Naive B cell (primary cell): ENCODE measurements at regions not wholly inside any gene's neighbourhood (a gene's known extent, or its start where the extent isn't known, plus 50 kb on each side); places are given as distances from the start of the nearest gene placed in this dataset.

ENCODE experiments used
- ATAC-seq, 2 donors: fragments of 150-1000 bp; cut with Tn5 transposase; 2 replicates each; pipeline ENCODE4 v1.10.0; 2021; ENCODE audit warnings: low read depth in 2 of 2, mild to moderate bottlenecking in 2 of 2, moderate library complexity in 2 of 2
- DNase-seq: peaks from one replicate; pipeline ENCODE4 v3.0.0; 2022
- H3K27ac Mint-ChIP-seq, 6 donors: one replicate each; pipeline ENCODE4 v1.8.0; 2020 to 2022; ENCODE audit warnings: mild to moderate bottlenecking in 6 of 6, mixed read lengths in 6 of 6, moderate library complexity in 5 of 6, inconsistent platforms in 2 of 6
- H3K27me3 Mint-ChIP-seq, 3 donors: one replicate each; pipeline ENCODE4 v1.8.0; 2021 to 2022; ENCODE audit warnings: mixed read lengths in 3 of 3, mild to moderate bottlenecking in 1 of 3
- H3K36me3 Mint-ChIP-seq, 2 donors: one replicate each; pipeline ENCODE4 v1.8.0; 2020 to 2022; ENCODE audit warnings: mixed read lengths in 2 of 2, inconsistent platforms in 1 of 2, mild to moderate bottlenecking in 1 of 2
- H3K4me1 Mint-ChIP-seq, 3 donors: one replicate each; pipeline ENCODE4 v1.8.0; 2020 to 2022; ENCODE audit warnings: mixed read lengths in 3 of 3, inconsistent platforms in 1 of 3, mild to moderate bottlenecking in 1 of 3, moderate library complexity in 1 of 3
- H3K4me3 Mint-ChIP-seq, 8 donors: one replicate each; pipeline ENCODE4 v1.8.0; 2020 to 2022; ENCODE audit warnings: mild to moderate bottlenecking in 8 of 8, mixed read lengths in 8 of 8, moderate library complexity in 8 of 8, inconsistent platforms in 2 of 8
- H3K9me3 Mint-ChIP-seq, 7 donors: one replicate each; pipeline ENCODE4 v1.8.0; 2020 to 2022; ENCODE audit warnings: mixed read lengths in 7 of 7, mild to moderate bottlenecking in 5 of 7, inconsistent platforms in 2 of 7, moderate library complexity in 1 of 7

GRCh38 chr18:56224669-56225561 lies 413.5 kb downstream of the TXNL1 start:
- Mint-ChIP-seq H3K36me3 (peaks cover 8 to 12% of the 10 kb centered on the region in 2 donors), H3K4me1 (peaks cover 5 to 10% (median 8%) of the 10 kb centered on the region in 3 donors), H3K27me3 (no peaks in the 10 kb centered on the region), H3K9me3 (peaks cover 1 to 12% (median 4%) of the 10 kb centered on the region in 7 donors), H3K27ac (no peak overlapping the region), H3K4me3 (no peak overlapping the region)
- DNase-seq (no peak), ATAC-seq (no peak)

GRCh38 chr18:56221195-56222065 lies 417.0 kb downstream of the TXNL1 start:
- H3K36me3 Mint-ChIP-seq = peaks cover 0 to under 1% of the 10 kb centered on the region in 2 donors
- H3K27me3 Mint-ChIP-seq = no peaks in the 10 kb centered on the region

GRCh38 chr18:56217406-56217805 lies 421.0 kb downstream of the TXNL1 start:
- DNase-seq (no peak), ATAC-seq (no peak)
- Mint-ChIP-seq H3K36me3 (no peaks in the 10 kb centered on the region), H3K4me3 (no peak overlapping the region), H3K27ac (no peak overlapping the region), H3K9me3 (peaks cover 0 to 2% (median 0%) of the 10 kb centered on the region in 7 donors), H3K4me1 (peaks cover 0 to under 1% (median under 1%) of the 10 kb centered on the region in 3 donors), H3K27me3 (no peaks in the 10 kb centered on the region)

More at GRCh38 chr18:56221195-56222065, 417.0 kb downstream of the TXNL1 start:
- Mint-ChIP-seq H3K4me1 (peaks cover 0 to 2% (median 0%) of the 10 kb centered on the region in 3 donors), H3K27ac (no peak overlapping the region), H3K9me3 (peaks cover 0 to 2% (median 0%) of the 10 kb centered on the region in 7 donors), H3K4me3 (no peak overlapping the region)
- ATAC-seq (no peak), DNase-seq (no peak)

- Mint-ChIP-seq H3K4me1 (peaks cover 10 to 17% (median 11%) of the 10 kb centered on the region in 3 donors), H3K4me3 (no peak overlapping the region), H3K27me3 (no peaks in the 10 kb centered on the region), H3K27ac (no peak overlapping the region), H3K9me3 (peaks cover 0 to 2% (median 0%) of the 10 kb centered on the region in 7 donors), H3K36me3 (no peaks in the 10 kb centered on the region)
- no peak for DNase-seq
- no peak for ATAC-seq
These were observed 423.7 kb downstream of the TXNL1 start for GRCh38 chr18:56214706-56215105.

DNA sequence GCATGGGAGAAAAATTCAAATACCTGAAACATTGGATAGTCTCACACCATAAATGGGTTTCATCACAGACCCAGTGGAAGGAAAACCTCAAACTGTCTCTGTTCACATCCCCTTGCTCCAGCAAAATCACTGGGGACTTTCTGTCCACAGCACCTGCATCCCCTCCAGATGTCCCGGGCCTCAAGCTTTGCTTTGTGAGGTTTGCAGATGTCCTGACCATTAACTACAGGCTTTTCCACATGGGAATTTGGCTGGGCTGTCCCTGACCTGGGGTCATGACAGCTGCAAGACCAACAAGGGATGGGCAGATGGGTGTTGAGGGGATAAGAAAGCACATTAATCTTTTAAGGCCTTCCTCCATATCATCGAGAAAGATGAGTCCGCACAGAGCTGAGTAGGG lies 427.9 kb downstream of the TXNL1 start:
- H3K27ac Mint-ChIP-seq = peak overlapping the region in 1 of 6 donors; percentile 71
- H3K27me3 Mint-ChIP-seq = no peaks in the 10 kb centered on the region
- no peak overlapping the region for H3K4me3 Mint-ChIP-seq
- ATAC-seq (no peak), DNase-seq (no peak)
- H3K36me3 Mint-ChIP-seq = no peaks in the 10 kb centered on the region
- peaks cover 22 to 32% (median 27%) of the 10 kb centered on the region in 3 donors for H3K4me1 Mint-ChIP-seq
- peaks cover 0 to 2% (median 0%) of the 10 kb centered on the region in 7 donors for H3K9me3 Mint-ChIP-seq

- peaks cover 27 to 32% (median 28%) of the 10 kb centered on the region in 3 donors for H3K4me1 Mint-ChIP-seq
- H3K27me3 Mint-ChIP-seq = no peaks in the 10 kb centered on the region
- ATAC-seq (peak; percentile 75 to 83), DNase-seq (peak; percentile 20)
- H3K27ac Mint-ChIP-seq = peak overlapping the region in 3 of 6 donors; percentile 62 to 74 (median 72)
- H3K36me3 Mint-ChIP-seq = no peaks in the 10 kb centered on the region
- peak overlapping the region in 4 of 8 donors; percentile 30 to 71 (median 57) for H3K4me3 Mint-ChIP-seq
- H3K9me3 Mint-ChIP-seq = peaks cover 1 to 10% (median 4%) of the 10 kb centered on the region in 7 donors
These were observed 430.4 kb downstream of the TXNL1 start for GRCh38 chr18:56207989-56208388.

DNA sequence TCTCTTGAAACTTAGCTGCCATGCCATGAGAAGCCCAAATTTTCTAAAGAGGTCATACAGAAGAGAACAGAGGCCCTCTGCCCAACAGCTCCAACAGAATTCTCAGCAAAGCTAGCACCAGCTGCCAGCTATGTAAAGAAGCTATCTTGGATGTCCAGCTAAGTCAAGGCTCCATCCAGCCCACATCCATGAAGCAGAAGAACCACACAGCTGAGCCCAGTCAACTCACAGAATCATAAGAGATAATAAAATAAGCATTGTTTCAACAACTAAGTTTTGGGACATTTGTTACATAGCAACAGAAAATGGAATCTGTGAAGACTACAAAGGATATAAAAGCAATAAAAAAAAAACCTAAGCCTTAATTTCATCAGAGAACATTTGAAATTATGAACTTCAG lies 434.3 kb downstream of the TXNL1 start:
- Mint-ChIP-seq H3K9me3 (peaks cover 1 to 10% (median 4%) of the 10 kb centered on the region in 7 donors), H3K27me3 (no peaks in the 10 kb centered on the region), H3K27ac (no peak overlapping the region)

GRCh38 chr18:56202678-56203077 lies 435.7 kb downstream of the TXNL1 start:
- Mint-ChIP-seq H3K36me3 (no peaks in the 10 kb centered on the region), H3K4me3 (no peak overlapping the region), H3K4me1 (peaks cover 37 to 42% (median 41%) of the 10 kb centered on the region in 3 donors), H3K27ac (no peak overlapping the region), H3K9me3 (peaks cover 1 to 10% (median 4%) of the 10 kb centered on the region in 7 donors), H3K27me3 (no peaks in the 10 kb centered on the region)
- no peak for ATAC-seq
- no peak for DNase-seq

More for the DNA sequence above, 434.3 kb downstream of the TXNL1 start:
- no peaks in the 10 kb centered on the region for H3K36me3 Mint-ChIP-seq
- H3K4me3 Mint-ChIP-seq = no peak overlapping the region
- peaks cover 34 to 39% (median 37%) of the 10 kb centered on the region in 3 donors for H3K4me1 Mint-ChIP-seq
- DNase-seq (no peak), ATAC-seq (no peak)

DNA sequence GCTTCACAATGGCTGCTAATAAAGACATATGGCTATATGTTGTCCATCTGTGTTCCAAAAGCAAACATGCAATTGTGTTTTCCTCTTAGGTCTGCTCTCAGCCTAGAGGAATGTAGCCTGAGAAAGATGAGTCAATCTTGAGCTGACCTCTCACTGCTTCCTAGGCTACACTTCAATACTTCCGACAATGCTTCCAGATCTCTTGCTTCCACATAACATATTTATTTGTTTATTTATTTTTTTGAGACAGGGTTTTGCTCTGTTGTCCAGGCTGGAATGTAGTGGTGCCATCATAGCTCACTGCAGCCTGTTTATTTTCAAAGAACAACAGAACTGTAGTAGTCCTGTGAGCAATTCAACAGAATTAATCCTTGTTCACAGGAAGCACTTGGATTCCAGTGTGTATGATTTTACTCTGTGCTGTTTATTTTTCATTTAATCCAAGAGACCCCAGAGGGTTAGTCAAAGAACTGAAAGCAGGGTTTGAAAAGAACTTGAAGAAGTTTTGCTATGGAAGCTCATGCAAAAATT lies 437.9 kb downstream of the TXNL1 start:
- H3K4me3 Mint-ChIP-seq = peak overlapping the region in 1 of 8 donors; percentile 32
- no peaks in the 10 kb centered on the region for H3K27me3 Mint-ChIP-seq
- H3K36me3 Mint-ChIP-seq = no peaks in the 10 kb centered on the region
- ATAC-seq (no peak), DNase-seq (no peak)
- peaks cover 38 to 42% (median 39%) of the 10 kb centered on the region in 3 donors for H3K4me1 Mint-ChIP-seq
- peaks cover 1 to 10% (median 4%) of the 10 kb centered on the region in 7 donors for H3K9me3 Mint-ChIP-seq
- H3K27ac Mint-ChIP-seq = peak overlapping the region in 3 of 6 donors; percentile 30 to 73 (median 36)

GRCh38 chr18:56199580-56200330 lies 438.6 kb downstream of the TXNL1 start:
- H3K36me3 Mint-ChIP-seq = no peaks in the 10 kb centered on the region
- DNase-seq = no peak
- peak overlapping the region in 4 of 8 donors; percentile 36 to 64 (median 46) for H3K4me3 Mint-ChIP-seq
- peak overlapping the region in 5 of 6 donors; percentile 30 to 92 (median 58) for H3K27ac Mint-ChIP-seq
- H3K4me1 Mint-ChIP-seq = peaks cover 33 to 42% (median 39%) of the 10 kb centered on the region in 3 donors
- no peaks in the 10 kb centered on the region for H3K27me3 Mint-ChIP-seq
- H3K9me3 Mint-ChIP-seq = peaks cover 1 to 10% (median 4%) of the 10 kb centered on the region in 7 donors
- peak; percentile 41 to 48 for ATAC-seq

GRCh38 chr18:56197241-56197859 lies 441.0 kb downstream of the TXNL1 start:
- H3K4me1 Mint-ChIP-seq = peaks cover 33 to 42% (median 39%) of the 10 kb centered on the region in 3 donors
- H3K4me3 Mint-ChIP-seq = peak overlapping the region in 5 of 8 donors; percentile 6 to 71 (median 54)
- no peaks in the 10 kb centered on the region for H3K27me3 Mint-ChIP-seq
- H3K9me3 Mint-ChIP-seq = no peaks in the 10 kb centered on the region
- no peak for DNase-seq
- no peaks in the 10 kb centered on the region for H3K36me3 Mint-ChIP-seq
- H3K27ac Mint-ChIP-seq = peak overlapping the region; percentile 33 to 78 (median 56)
- peak in 1 of 2 donors; percentile 58 for ATAC-seq
